ENCODE measurements at regions not wholly inside any gene's neighbourhood (a gene's known extent, or its start where the extent isn't known, plus 50 kb on each side); places are given as distances from the start of the nearest gene placed in this dataset.

DNA sequence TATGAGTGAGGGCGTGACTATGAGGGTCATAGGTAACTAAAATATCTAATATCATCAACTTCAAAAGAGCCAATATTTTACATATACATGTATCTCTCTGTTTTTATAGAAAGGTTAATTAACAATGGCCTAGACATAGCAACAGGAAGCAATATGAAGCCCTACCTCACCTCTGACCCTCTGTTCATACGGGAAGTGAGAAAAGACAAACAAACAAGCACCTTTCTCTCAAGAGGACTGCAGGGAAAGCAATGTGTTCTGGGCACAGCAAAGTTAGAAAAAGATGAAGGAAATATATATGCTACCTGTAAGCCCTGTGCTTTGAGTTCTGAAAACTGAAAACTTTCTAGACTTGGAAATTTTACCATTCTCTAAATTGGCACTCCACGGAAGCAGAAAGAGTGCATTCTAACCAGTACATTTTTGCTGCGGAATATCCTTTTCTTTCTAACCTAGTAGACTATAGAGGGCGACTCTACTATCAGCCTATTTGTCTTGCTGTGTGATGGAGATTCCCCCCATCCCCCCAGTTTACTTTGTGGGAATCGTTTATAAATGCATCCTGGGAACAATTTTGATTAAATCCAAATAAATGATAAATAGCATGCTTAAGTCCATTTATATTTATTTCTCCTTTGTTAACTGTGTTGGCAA lies 830.4 kb upstream of the FAT3 start:
- no peak overlapping the region for H3K4me3 ChIP-seq (replicated peaks in 1 of 3; ENCODE audit: insufficient read depth in 1 of 3, low read depth in 1 of 3, low read length in 3 of 3)
- no peaks in the 10 kb centered on the region for H3K9me1 ChIP-seq (replicated peaks; ENCODE audit: control insufficient read depth, extremely low read depth, insufficient read depth, low read length)
- no peaks in the 10 kb centered on the region for H4K20me1 ChIP-seq (replicated peaks; ENCODE audit: control insufficient read depth, extremely low read depth, insufficient read depth, low read length)
- FAIRE-seq (no peak), DNase-seq (ENCODE audit: low read depth, low spot score) (no peak)
- no TSS peak for BruUV-seq (replicated peaks)
- TF ChIP-seq POLR2A (IDR thresholded peaks at IDR 0.05; ENCODE audit: low read depth, low read length) (no peak), GATA2 (IDR thresholded peaks at IDR 0.05; ENCODE audit: insufficient read depth, insufficient read length, low read depth, low read length) (no peak), FOS (IDR thresholded peaks at IDR 0.05; ENCODE audit: borderline replicate concordance, insufficient read depth, low read length) (no peak), JUN (IDR thresholded peaks at IDR 0.05; ENCODE audit: borderline replicate concordance, insufficient read depth, insufficient read length, low read depth) (no peak)
- TF ChIP-seq, protein P1, sequence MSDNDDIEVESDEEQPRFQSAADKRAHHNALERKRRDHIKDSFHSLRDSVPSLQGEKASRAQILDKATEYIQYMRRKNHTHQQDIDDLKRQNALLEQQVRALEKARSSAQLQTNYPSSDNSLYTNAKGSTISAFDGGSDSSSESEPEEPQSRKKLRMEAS (IDR thresholded peaks at IDR 0.05; ENCODE audit: insufficient read depth, insufficient read length), result no peak
- no peak overlapping the region for H2AFZ ChIP-seq (ENCODE audit: low read depth, low read length)
- H3K4me1 ChIP-seq (ENCODE audit: control insufficient read depth, extremely low read depth, insufficient read depth, low read length), result no peaks in the 10 kb centered on the region
- CTCF ChIA-PET, result no interaction called here
- H3K9me3 ChIP-seq (replicated peaks; ENCODE audit: control insufficient read depth, insufficient read depth, low read length), result no peaks in the 10 kb centered on the region
- no peak overlapping the region for H3K4me2 ChIP-seq (ENCODE audit: insufficient read depth, low read length)
- no peak overlapping the region for H3K27ac ChIP-seq (ENCODE audit: insufficient read depth, low read depth, low read length)
- H3K9ac ChIP-seq (replicated peaks; ENCODE audit: extremely low read depth, insufficient read depth, low read length), result no peak overlapping the region
- dilution Hi-C loops (cut with MboI; ENCODE audit: extremely low pct_ligation_motif_present, low sequenced_read_pairs) (no loop called here), intact Hi-C loops (cut with micrococcal nuclease) (no loop called here)
- POLR2A ChIA-PET, result no interaction called here
- no peaks in the 10 kb centered on the region for H3K36me3 ChIP-seq (ENCODE audit: control insufficient read depth in 2 of 2, extremely low read depth in 1 of 2, insufficient read depth in 2 of 2, low read length in 2 of 2)
- no peaks in the 10 kb centered on the region for H3K79me2 ChIP-seq (ENCODE audit: control insufficient read depth, insufficient read depth, low read length)
- no peaks in the 10 kb centered on the region for H3K27me3 ChIP-seq (ENCODE audit: control insufficient read depth in 2 of 2, insufficient read depth in 2 of 2, low read length in 2 of 2)

DNA sequence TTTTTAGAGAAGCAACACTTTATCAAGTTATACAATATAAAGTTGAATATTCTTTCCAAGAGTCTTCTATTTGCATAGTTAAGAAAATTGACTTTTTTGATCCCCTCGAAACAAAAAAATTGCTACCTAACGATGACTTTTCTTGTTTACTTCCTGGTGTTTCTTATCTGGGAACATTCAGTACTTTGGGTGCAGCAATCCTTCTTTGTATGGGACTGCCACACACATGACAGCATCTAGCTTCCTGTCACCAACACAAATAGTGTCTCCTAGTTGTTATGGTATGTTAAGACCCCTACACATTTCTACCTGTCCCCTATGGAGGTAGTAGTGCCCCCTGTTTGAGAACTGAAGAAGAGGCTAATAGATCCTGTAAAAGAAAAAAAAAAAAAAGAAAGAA lies 841.7 kb upstream of the FAT3 start:
- FAIRE-seq (no peak), DNase-seq (ENCODE audit: low read depth, low spot score) (no peak)
- BruUV-seq (replicated peaks), result no TSS peak
- intact Hi-C loops (cut with micrococcal nuclease) (no loop called here), dilution Hi-C loops (cut with MboI; ENCODE audit: extremely low pct_ligation_motif_present, low sequenced_read_pairs) (no loop called here)
- Histone ChIP-seq H2AFZ (ENCODE audit: low read depth, low read length) (no peak overlapping the region), H3K4me2 (ENCODE audit: insufficient read depth, low read length) (no peak overlapping the region), H3K9me1 (replicated peaks; ENCODE audit: control insufficient read depth, extremely low read depth, insufficient read depth, low read length) (no peaks in the 10 kb centered on the region), H3K9ac (replicated peaks; ENCODE audit: extremely low read depth, insufficient read depth, low read length) (no peak overlapping the region), H4K20me1 (replicated peaks; ENCODE audit: control insufficient read depth, extremely low read depth, insufficient read depth, low read length) (no peaks in the 10 kb centered on the region), H3K79me2 (ENCODE audit: control insufficient read depth, insufficient read depth, low read length) (no peaks in the 10 kb centered on the region), H3K4me3 (replicated peaks in 1 of 3; ENCODE audit: insufficient read depth in 1 of 3, low read depth in 1 of 3, low read length in 3 of 3) (no peak overlapping the region), H3K9me3 (replicated peaks; ENCODE audit: control insufficient read depth, insufficient read depth, low read length) (peaks cover 4% of the 10 kb centered on the region), H3K36me3 (ENCODE audit: control insufficient read depth in 2 of 2, extremely low read depth in 1 of 2, insufficient read depth in 2 of 2, low read length in 2 of 2) (no peaks in the 10 kb centered on the region), H3K4me1 (ENCODE audit: control insufficient read depth, extremely low read depth, insufficient read depth, low read length) (no peaks in the 10 kb centered on the region), H3K27ac (ENCODE audit: insufficient read depth, low read depth, low read length) (no peak overlapping the region), H3K27me3 (ENCODE audit: control insufficient read depth in 2 of 2, insufficient read depth in 2 of 2, low read length in 2 of 2) (no peaks in the 10 kb centered on the region)
- TF ChIP-seq CTCF (IDR thresholded peaks at IDR 0.05; ENCODE audit: extremely low read depth in 1 of 2, insufficient read depth in 1 of 2, low read depth in 1 of 2, low read length in 2 of 2) (no peak), JUN (IDR thresholded peaks at IDR 0.05; ENCODE audit: borderline replicate concordance, insufficient read depth, insufficient read length, low read depth) (no peak), POLR2AphosphoS5 (IDR thresholded peaks at IDR 0.05; ENCODE audit: insufficient read depth, low read depth, low read length) (no peak)
- ChIA-PET CTCF (no interaction called here), POLR2A (no interaction called here)

Measured in endothelial cell of umbilical vein (primary cell).